ENCODE measurements at regions not wholly inside any gene's neighbourhood (a gene's known extent, or its start where the extent isn't known, plus 50 kb on each side); places are given as distances from the start of the nearest gene placed in this dataset.

GRCh38 chr12:14284184-14284722 lies 81.2 kb upstream of the ATF7IP start:
- TF ChIP-seq CTCF (IDR thresholded peaks at IDR 0.05) = no peak
- Histone ChIP-seq H3K27ac (no peak overlapping the region), H3K9ac (ENCODE audit: low read depth in 2 of 2, low read length in 2 of 2) (no peak overlapping the region), H3K9me3 (no peaks in the 10 kb centered on the region), H3K36me3 (no peaks in the 10 kb centered on the region), H3K4me1 (no peaks in the 10 kb centered on the region), H3K4me3 (no peak overlapping the region), H3K27me3 (no peaks in the 10 kb centered on the region)
- intact Hi-C loops (cut with DNase I) = no loop called here
- DNase-seq = no peak

GRCh38 chr12:14289601-14290000 lies 75.9 kb upstream of the ATF7IP start:
- TF ChIP-seq CTCF (IDR thresholded peaks at IDR 0.05) = no peak
- no peak overlapping the region for H3K9ac ChIP-seq (ENCODE audit: low read depth in 2 of 2, low read length in 2 of 2)
- no peak for DNase-seq
- intact Hi-C loops (cut with DNase I) = no loop called here
- H3K27ac ChIP-seq = no peak overlapping the region
- H3K36me3 ChIP-seq = no peaks in the 10 kb centered on the region
- H3K9me3 ChIP-seq = no peaks in the 10 kb centered on the region
- no peak overlapping the region for H3K4me3 ChIP-seq
- H3K4me1 ChIP-seq = no peaks in the 10 kb centered on the region
- no peaks in the 10 kb centered on the region for H3K27me3 ChIP-seq

DNA sequence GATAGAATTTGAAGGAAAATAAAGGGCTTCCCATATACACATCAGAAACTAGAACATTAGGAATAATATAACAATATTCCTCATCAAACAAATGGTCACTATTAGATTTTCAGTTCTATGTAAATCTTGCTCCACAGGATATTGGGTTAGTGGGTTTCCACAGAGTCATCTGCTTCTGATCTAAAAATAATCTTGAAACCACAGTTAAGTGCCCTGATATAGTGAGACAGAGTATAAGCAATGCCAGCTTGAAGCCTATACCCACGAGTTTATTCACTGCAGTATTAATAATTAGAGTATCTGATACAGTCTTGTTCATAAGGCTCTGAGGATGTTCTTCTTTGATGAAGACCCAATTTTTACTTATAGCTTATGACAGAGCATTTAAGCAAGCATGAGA lies 74.5 kb upstream of the ATF7IP start:
- Histone ChIP-seq H3K36me3 (no peaks in the 10 kb centered on the region), H3K27ac (no peak overlapping the region), H3K27me3 (no peaks in the 10 kb centered on the region), H3K9ac (ENCODE audit: low read depth in 2 of 2, low read length in 2 of 2) (no peak overlapping the region), H3K4me3 (no peak overlapping the region), H3K4me1 (no peaks in the 10 kb centered on the region), H3K9me3 (no peaks in the 10 kb centered on the region)
- TF ChIP-seq CTCF (IDR thresholded peaks at IDR 0.05) = no peak
- DNase-seq = no peak
- intact Hi-C loops (cut with DNase I) = no loop called here

- intact Hi-C loops (cut with DNase I) = no loop called here
These were observed 61.8 kb upstream of the ATF7IP start for GRCh38 chr12:14303661-14304155.

DNA sequence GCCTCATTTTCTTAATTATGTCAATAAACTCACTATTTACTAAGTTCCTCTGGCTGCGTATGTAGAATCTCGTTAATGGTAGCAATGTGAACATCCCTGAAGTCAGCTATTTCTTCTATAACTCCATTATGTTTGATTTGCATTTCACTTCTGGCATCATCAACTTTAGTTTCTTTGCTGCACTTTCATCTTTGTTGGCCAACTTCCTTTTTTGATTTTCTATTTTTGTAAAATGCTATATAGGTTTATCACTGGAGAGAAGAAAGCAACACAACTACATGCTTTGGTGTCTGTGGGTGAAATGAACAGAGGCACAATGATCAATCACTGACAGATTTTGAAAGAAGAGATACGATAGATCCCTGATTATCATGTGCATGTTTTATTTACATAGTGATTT lies 58.5 kb upstream of the ATF7IP start:
- H3K9ac ChIP-seq (ENCODE audit: low read depth in 2 of 2, low read length in 2 of 2) = no peak overlapping the region
- DNase-seq = no peak
- TF ChIP-seq CTCF (IDR thresholded peaks at IDR 0.05) = no peak
- intact Hi-C loops (cut with DNase I) = no loop called here
- H3K4me3 ChIP-seq = no peak overlapping the region
- no peaks in the 10 kb centered on the region for H3K36me3 ChIP-seq
- no peaks in the 10 kb centered on the region for H3K27me3 ChIP-seq
- H3K4me1 ChIP-seq = no peaks in the 10 kb centered on the region
- no peaks in the 10 kb centered on the region for H3K9me3 ChIP-seq
- H3K27ac ChIP-seq = no peak overlapping the region

More at GRCh38 chr12:14303661-14304155, 61.8 kb upstream of the ATF7IP start:
- Histone ChIP-seq H3K27me3 (no peaks in the 10 kb centered on the region), H3K9me3 (no peaks in the 10 kb centered on the region), H3K4me1 (no peaks in the 10 kb centered on the region), H3K4me3 (no peak overlapping the region), H3K9ac (ENCODE audit: low read depth in 2 of 2, low read length in 2 of 2) (no peak overlapping the region), H3K27ac (no peak overlapping the region), H3K36me3 (no peaks in the 10 kb centered on the region)
- TF ChIP-seq CTCF (IDR thresholded peaks at IDR 0.05) = no peak
- DNase-seq = no peak
